ENCODE measurements at regions not wholly inside any gene's neighbourhood (a gene's known extent, or its start where the extent isn't known, plus 50 kb on each side); places are given as distances from the start of the nearest gene placed in this dataset.

DNA sequence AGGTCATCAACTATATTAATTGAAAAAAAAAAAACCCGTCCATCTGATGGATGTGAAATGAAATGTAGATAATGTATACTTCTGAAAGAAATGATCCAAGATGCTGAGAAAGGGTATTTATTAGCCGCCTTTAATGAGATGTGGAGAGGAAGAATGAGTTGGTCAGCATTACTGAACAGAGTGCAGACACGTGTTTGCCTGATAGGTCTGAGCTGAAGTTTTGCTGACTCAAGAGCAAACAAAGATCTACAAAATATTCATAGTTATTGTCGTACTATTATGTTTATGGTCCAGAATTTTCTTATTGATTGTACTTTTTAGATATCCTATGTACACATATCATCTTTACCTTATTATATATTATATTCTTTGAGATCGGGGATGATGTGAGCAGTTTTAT lies 235.3 kb downstream of the RDH14 start:
- Histone ChIP-seq H3K4me3 (replicated peaks in 1 of 3; ENCODE audit: insufficient read depth in 1 of 3, low read depth in 1 of 3, low read length in 3 of 3) (no peak overlapping the region), H2AFZ (ENCODE audit: low read depth, low read length) (no peak overlapping the region), H3K4me1 (ENCODE audit: control insufficient read depth, extremely low read depth, insufficient read depth, low read length) (no peaks in the 10 kb centered on the region), H3K36me3 (ENCODE audit: control insufficient read depth in 2 of 2, extremely low read depth in 1 of 2, insufficient read depth in 2 of 2, low read length in 2 of 2) (no peaks in the 10 kb centered on the region), H3K79me2 (ENCODE audit: control insufficient read depth, insufficient read depth, low read length) (no peaks in the 10 kb centered on the region), H4K20me1 (replicated peaks; ENCODE audit: control insufficient read depth, extremely low read depth, insufficient read depth, low read length) (no peaks in the 10 kb centered on the region), H3K9ac (replicated peaks; ENCODE audit: extremely low read depth, insufficient read depth, low read length) (no peak overlapping the region), H3K27me3 (ENCODE audit: control insufficient read depth in 2 of 2, insufficient read depth in 2 of 2, low read length in 2 of 2) (no peaks in the 10 kb centered on the region), H3K9me3 (replicated peaks; ENCODE audit: control insufficient read depth, insufficient read depth, low read length) (no peaks in the 10 kb centered on the region), H3K4me2 (ENCODE audit: insufficient read depth, low read length) (no peak overlapping the region), H3K9me1 (replicated peaks; ENCODE audit: control insufficient read depth, extremely low read depth, insufficient read depth, low read length) (no peaks in the 10 kb centered on the region), H3K27ac (ENCODE audit: insufficient read depth, low read depth, low read length) (no peak overlapping the region)
- intact Hi-C loops (cut with micrococcal nuclease) (no loop called here), dilution Hi-C loops (cut with MboI; ENCODE audit: extremely low pct_ligation_motif_present, low sequenced_read_pairs) (no loop called here)
- DNase-seq (ENCODE audit: low read depth, low spot score) (no peak), FAIRE-seq (no peak)
- TF ChIP-seq POLR2A (IDR thresholded peaks at IDR 0.05; ENCODE audit: low read depth, low read length) (no peak), MYC (IDR thresholded peaks at IDR 0.05; ENCODE audit: low read depth, low read length) (no peak), FOS (IDR thresholded peaks at IDR 0.05; ENCODE audit: borderline replicate concordance, insufficient read depth, low read length) (no peak), EZH2 (IDR thresholded peaks at IDR 0.05; ENCODE audit: borderline replicate concordance, low read depth, low read length, severe bottlenecking) (no peak), GATA2 (IDR thresholded peaks at IDR 0.05; ENCODE audit: insufficient read depth, insufficient read length, low read depth, low read length) (no peak), JUN (IDR thresholded peaks at IDR 0.05; ENCODE audit: borderline replicate concordance, insufficient read depth, insufficient read length, low read depth) (no peak)
- TF ChIP-seq, protein P1, sequence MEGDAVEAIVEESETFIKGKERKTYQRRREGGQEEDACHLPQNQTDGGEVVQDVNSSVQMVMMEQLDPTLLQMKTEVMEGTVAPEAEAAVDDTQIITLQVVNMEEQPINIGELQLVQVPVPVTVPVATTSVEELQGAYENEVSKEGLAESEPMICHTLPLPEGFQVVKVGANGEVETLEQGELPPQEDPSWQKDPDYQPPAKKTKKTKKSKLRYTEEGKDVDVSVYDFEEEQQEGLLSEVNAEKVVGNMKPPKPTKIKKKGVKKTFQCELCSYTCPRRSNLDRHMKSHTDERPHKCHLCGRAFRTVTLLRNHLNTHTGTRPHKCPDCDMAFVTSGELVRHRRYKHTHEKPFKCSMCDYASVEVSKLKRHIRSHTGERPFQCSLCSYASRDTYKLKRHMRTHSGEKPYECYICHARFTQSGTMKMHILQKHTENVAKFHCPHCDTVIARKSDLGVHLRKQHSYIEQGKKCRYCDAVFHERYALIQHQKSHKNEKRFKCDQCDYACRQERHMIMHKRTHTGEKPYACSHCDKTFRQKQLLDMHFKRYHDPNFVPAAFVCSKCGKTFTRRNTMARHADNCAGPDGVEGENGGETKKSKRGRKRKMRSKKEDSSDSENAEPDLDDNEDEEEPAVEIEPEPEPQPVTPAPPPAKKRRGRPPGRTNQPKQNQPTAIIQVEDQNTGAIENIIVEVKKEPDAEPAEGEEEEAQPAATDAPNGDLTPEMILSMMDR (IDR thresholded peaks at IDR 0.05; ENCODE audit: extremely low read depth in 1 of 2, insufficient read depth in 1 of 2, low read depth in 1 of 2, low read length in 2 of 2), result no peak
- POLR2A ChIA-PET, result no interaction called here
- CTCF ChIA-PET, result no interaction called here
- BruUV-seq (replicated peaks), result no TSS peak

DNA sequence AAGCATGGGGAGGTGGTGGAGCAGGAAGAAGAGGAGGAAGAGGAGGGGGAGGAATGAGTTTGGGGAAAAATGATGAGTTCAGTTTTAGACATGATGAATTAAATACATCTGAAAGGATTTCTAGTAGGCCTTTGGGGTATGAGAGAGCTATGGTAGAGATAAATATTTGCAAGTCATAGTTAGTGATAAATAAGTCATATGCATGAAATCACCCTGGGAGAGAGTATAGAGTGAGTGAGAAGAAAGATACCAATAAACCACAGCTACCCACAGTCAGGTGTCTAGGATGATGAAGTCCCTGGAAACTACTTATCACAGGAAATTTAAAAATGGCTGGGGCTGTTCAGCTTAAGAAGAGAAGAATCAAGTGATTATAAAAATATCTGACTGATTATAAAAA lies 240.5 kb downstream of the RDH14 start:
- Histone ChIP-seq H3K27ac (ENCODE audit: insufficient read depth, low read depth, low read length) (no peak overlapping the region), H2AFZ (ENCODE audit: low read depth, low read length) (no peak overlapping the region), H3K4me1 (ENCODE audit: control insufficient read depth, extremely low read depth, insufficient read depth, low read length) (peaks cover 16% of the 10 kb centered on the region), H4K20me1 (replicated peaks; ENCODE audit: control insufficient read depth, extremely low read depth, insufficient read depth, low read length) (no peaks in the 10 kb centered on the region), H3K36me3 (ENCODE audit: control insufficient read depth in 2 of 2, extremely low read depth in 1 of 2, insufficient read depth in 2 of 2, low read length in 2 of 2) (no peaks in the 10 kb centered on the region), H3K4me2 (ENCODE audit: insufficient read depth, low read length) (no peak overlapping the region), H3K9me3 (replicated peaks; ENCODE audit: control insufficient read depth, insufficient read depth, low read length) (no peaks in the 10 kb centered on the region), H3K79me2 (ENCODE audit: control insufficient read depth, insufficient read depth, low read length) (no peaks in the 10 kb centered on the region), H3K9ac (replicated peaks; ENCODE audit: extremely low read depth, insufficient read depth, low read length) (no peak overlapping the region), H3K27me3 (ENCODE audit: control insufficient read depth in 2 of 2, insufficient read depth in 2 of 2, low read length in 2 of 2) (no peaks in the 10 kb centered on the region), H3K9me1 (replicated peaks; ENCODE audit: control insufficient read depth, extremely low read depth, insufficient read depth, low read length) (no peaks in the 10 kb centered on the region), H3K4me3 (replicated peaks in 1 of 3; ENCODE audit: insufficient read depth in 1 of 3, low read depth in 1 of 3, low read length in 3 of 3) (no peak overlapping the region)
- CTCF ChIA-PET, result no interaction called here
- dilution Hi-C loops (cut with MboI; ENCODE audit: extremely low pct_ligation_motif_present, low sequenced_read_pairs), result no loop called here
- BruUV-seq (replicated peaks), result no TSS peak
- intact Hi-C loops (cut with micrococcal nuclease), result no loop called here
- TF ChIP-seq FOS (IDR thresholded peaks at IDR 0.05; ENCODE audit: borderline replicate concordance, insufficient read depth, low read length), result no peak
- no peak for TF ChIP-seq JUN (IDR thresholded peaks at IDR 0.05; ENCODE audit: borderline replicate concordance, insufficient read depth, insufficient read length, low read depth)
- TF ChIP-seq, protein P1 (IDR thresholded peaks at IDR 0.05; ENCODE audit: extremely low read depth in 1 of 2, insufficient read depth in 1 of 2, low read depth in 1 of 2, low read length in 2 of 2), result no peak
- no peak for TF ChIP-seq GATA2 (IDR thresholded peaks at IDR 0.05; ENCODE audit: insufficient read depth, insufficient read length, low read depth, low read length)
- TF ChIP-seq POLR2AphosphoS5 (IDR thresholded peaks at IDR 0.05; ENCODE audit: insufficient read depth, low read depth, low read length), result no peak
- TF ChIP-seq, protein P2, sequence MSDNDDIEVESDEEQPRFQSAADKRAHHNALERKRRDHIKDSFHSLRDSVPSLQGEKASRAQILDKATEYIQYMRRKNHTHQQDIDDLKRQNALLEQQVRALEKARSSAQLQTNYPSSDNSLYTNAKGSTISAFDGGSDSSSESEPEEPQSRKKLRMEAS (IDR thresholded peaks at IDR 0.05; ENCODE audit: insufficient read depth, insufficient read length), result no peak
- TF ChIP-seq MYC (IDR thresholded peaks at IDR 0.05; ENCODE audit: low read depth, low read length), result no peak
- FAIRE-seq, result no peak
- no peak for DNase-seq (ENCODE audit: low read depth, low spot score)
- POLR2A ChIA-PET, result no interaction called here

All from endothelial cell of umbilical vein (primary cell).